IMR-90 (cell line): ENCODE measurements at regions not wholly inside any gene's neighbourhood (a gene's known extent, or its start where the extent isn't known, plus 50 kb on each side); places are given as distances from the start of the nearest gene placed in this dataset.

Experiments used
- ATAC-seq: fragments of 200-7000 bp; cut with Tn5 transposase; 2 replicates; pipeline ENCODE4 v1.9.1; 2020; ENCODE audit warnings: low read depth, mild to moderate bottlenecking, moderate library complexity
- BruUV-seq: library from RNA; stranded (reverse); fragments of 400-500 nt; replicated peaks from 2 replicates; lab custom pipeline; 2021; lab: Mats Ljungman, UMichigan
- CTCF ChIA-PET: fragments of 300-600 bp; formaldehyde crosslinking; extraction: SDS; loops from one replicate; lab custom pipeline; 2021; ENCODE audit warnings: antibody characterized with exemption; lab: Yijun Ruan, JAX
- POLR2A ChIA-PET: fragments of 300-600 bp; sonication (Branson Sonifier 250); formaldehyde crosslinking; loops from one replicate; lab custom pipeline; 2022; ENCODE audit warnings: antibody characterized with exemption; ENCODE audit not compliant: unreplicated experiment; lab: Charles Lee
- DNase-seq: peaks from one replicate; pipeline ENCODE4 v3.0.0; 2013
- H2AFZ ChIP-seq: replicated peaks from 2 replicates; pipeline ENCODE3; 2013; ENCODE audit warnings: low read length, mild to moderate bottlenecking; ENCODE audit not compliant: poor library complexity
- H2AK5ac ChIP-seq: 2 replicates; pipeline ENCODE4 v1.6.1; 2013; ENCODE audit warnings: low read depth, low read length, inconsistent platforms
- H2AK9ac ChIP-seq: replicated peaks from 2 replicates; pipeline ENCODE3; 2013; ENCODE audit warnings: mild to moderate bottlenecking, low read depth, low read length, moderate library complexity; ENCODE audit not compliant: poor library complexity
- H2BK120ac ChIP-seq: 2 replicates; pipeline ENCODE4 v1.6.1; 2013; ENCODE audit warnings: low read depth, low read length, inconsistent platforms
- H2BK15ac ChIP-seq: 3 replicates; pipeline ENCODE4 v1.6.1; 2013; ENCODE audit warnings: low read depth, low read length, inconsistent platforms
- H2BK20ac ChIP-seq: 2 replicates; pipeline ENCODE4 v1.6.1; 2013; ENCODE audit warnings: low read depth, mild to moderate bottlenecking, inconsistent platforms, low read length, moderate library complexity
- H2BK5ac ChIP-seq: 2 replicates; pipeline ENCODE4 v1.6.1; 2013; ENCODE audit warnings: mild to moderate bottlenecking, low read depth, low read length, inconsistent platforms; ENCODE audit not compliant: poor library complexity, severe bottlenecking
- H3K14ac ChIP-seq: replicated peaks from 2 replicates; pipeline ENCODE4 v1.6.1; 2013; ENCODE audit warnings: low read depth, low read length, inconsistent platforms
- H3K18ac ChIP-seq: 2 replicates; pipeline ENCODE4 v1.6.1; 2013; ENCODE audit warnings: low read depth, low read length, control low read depth
- H3K23ac ChIP-seq: 2 replicates; pipeline ENCODE4 v1.6.1; 2013; ENCODE audit warnings: low read depth, low read length, inconsistent platforms
- H3K27ac ChIP-seq: 2 replicates; pipeline ENCODE4 v1.5.1; 2013; ENCODE audit warnings: mild to moderate bottlenecking, control low read depth, low read length; ENCODE audit not compliant: insufficient read depth
- H3K27me3 ChIP-seq: 2 replicates; pipeline ENCODE4 v1.6.1; 2013; ENCODE audit warnings: low read length; ENCODE audit not compliant: control insufficient read depth, insufficient read depth
- H3K36me3 ChIP-seq: 2 replicates; pipeline ENCODE4 v1.6.1; 2013; ENCODE audit warnings: low read length, mixed read lengths; ENCODE audit not compliant: control insufficient read depth, insufficient read depth
- H3K4ac ChIP-seq: 2 replicates; pipeline ENCODE4 v1.6.1; 2013; ENCODE audit warnings: low read depth, low read length, inconsistent platforms
- H3K4me1 ChIP-seq: 2 replicates; pipeline ENCODE4 v1.6.1; 2013; ENCODE audit warnings: low read length, mixed read lengths; ENCODE audit not compliant: control insufficient read depth, insufficient read depth
- H3K4me2 ChIP-seq: 2 replicates; pipeline ENCODE4 v1.6.1; 2013; ENCODE audit warnings: low read depth, mild to moderate bottlenecking, control low read depth, low read length, moderate library complexity
- H3K4me3 ChIP-seq: 2 replicates; pipeline ENCODE4 v1.5.1; 2013; ENCODE audit warnings: low read depth, mild to moderate bottlenecking, control low read depth, low read length, moderate library complexity; ENCODE audit not compliant: insufficient read depth
- H3K56ac ChIP-seq: 2 replicates; pipeline ENCODE4 v1.6.1; 2013; ENCODE audit warnings: low read length, inconsistent platforms; ENCODE audit not compliant: insufficient read depth; ENCODE audit errors: extremely low read depth
- H3K79me1 ChIP-seq, 2 experiments: 2 replicates each; pipeline ENCODE4 v1.6.1; 2013; ENCODE audit warnings: low read length in 2 of 2, inconsistent platforms in 1 of 2, low read depth in 1 of 2
- H3K9ac ChIP-seq: 2 replicates; pipeline ENCODE4 v1.6.1; 2013; ENCODE audit warnings: low read depth, low read length, control low read depth
- H3K9me1 ChIP-seq: 2 replicates; pipeline ENCODE4 v1.6.1; 2013; ENCODE audit warnings: low read length, inconsistent platforms; ENCODE audit not compliant: insufficient read depth
- H3K9me3 ChIP-seq: 2 replicates; pipeline ENCODE4 v1.6.1; 2013; ENCODE audit warnings: low read length; ENCODE audit not compliant: control insufficient read depth, insufficient read depth
- H4K20me1 ChIP-seq: 2 replicates; pipeline ENCODE4 v1.6.1; 2013; ENCODE audit warnings: low read length, inconsistent platforms; ENCODE audit not compliant: insufficient read depth
- H4K5ac ChIP-seq: 2 replicates; pipeline ENCODE4 v1.6.1; 2013; ENCODE audit warnings: mild to moderate bottlenecking, low read depth, low read length, control low read depth
- H4K8ac ChIP-seq, 2 experiments: 2 replicates each; pipeline ENCODE4 v1.6.1; 2013; ENCODE audit warnings: low read depth in 2 of 2, low read length in 2 of 2, control low read depth in 1 of 2, inconsistent platforms in 1 of 2
- H4K91ac ChIP-seq: 2 replicates; pipeline ENCODE4 v1.6.1; 2013; ENCODE audit warnings: low read depth, low read length, inconsistent platforms; ENCODE audit not compliant: insufficient read depth
- CEBPB ChIP-seq: IDR thresholded peaks from 2 replicates; pipeline ENCODE4 v1.6.1; 2012; ENCODE audit warnings: low read depth, low read length, improper control_type of control experiment
- CHD1 ChIP-seq: IDR thresholded peaks from 2 replicates; pipeline ENCODE4 v1.6.1; 2012; ENCODE audit warnings: low read depth, low read length, improper control_type of control experiment
- ELK1 ChIP-seq: fragments of 150-350 bp; IDR thresholded peaks from 2 replicates; pipeline ENCODE4 v1.6.1; 2016; ENCODE audit warnings: low read depth, mild to moderate bottlenecking, low read length, moderate library complexity, borderline replicate concordance
- FOS ChIP-seq: fragments of 150-350 bp; IDR thresholded peaks from 2 replicates; pipeline ENCODE4 v1.6.1; 2016; ENCODE audit warnings: low read depth, low read length
- MAFK ChIP-seq: IDR thresholded peaks from 2 replicates; pipeline ENCODE4 v1.6.1; 2012; ENCODE audit warnings: low read depth, low read length, improper control_type of control experiment
- MXI1 ChIP-seq: IDR thresholded peaks from 2 replicates; pipeline ENCODE4 v1.6.1; 2012; ENCODE audit warnings: low read depth, mild to moderate bottlenecking, low read length, moderate library complexity, borderline replicate concordance
- NFE2L2 ChIP-seq: fragments of 150-350 bp; IDR thresholded peaks from 2 replicates; pipeline ENCODE4 v1.6.1; 2016; ENCODE audit warnings: low read depth, mild to moderate bottlenecking, low read length
- POLR2A ChIP-seq: IDR thresholded peaks from 2 replicates; pipeline ENCODE4 v1.6.1; 2012; ENCODE audit warnings: mild to moderate bottlenecking, low read depth, low read length
- RAD21 ChIP-seq: IDR thresholded peaks from 2 replicates; pipeline ENCODE4 v1.6.1; 2012; ENCODE audit warnings: low read length, improper control_type of control experiment
- RCOR1 ChIP-seq: IDR thresholded peaks from 2 replicates; pipeline ENCODE4 v1.6.1; 2012; ENCODE audit warnings: mild to moderate bottlenecking, low read length, improper control_type of control experiment; ENCODE audit not compliant: insufficient replicate concordance
- RFX5 ChIP-seq: IDR thresholded peaks from 2 replicates; pipeline ENCODE4 v1.8.0; 2012; ENCODE audit warnings: low read depth, mild to moderate bottlenecking, low read length, moderate library complexity
- SMC3 ChIP-seq: fragments of 150-350 bp; IDR thresholded peaks from 2 replicates; pipeline ENCODE4 v1.6.1; 2016; ENCODE audit warnings: low read depth, mild to moderate bottlenecking, antibody characterized with exemption, low read length, moderate library complexity
- WGBS, 2 experiments: methylation state at CpG; one replicate each; pipeline versions ENCODE4 v1.1.5 to v1.1.7; 2013; ENCODE audit warnings: missing lambda C conversion rate in 2 of 2; ENCODE audit not compliant: insufficient read length in 1 of 2; ENCODE audit errors: extremely low coverage in 2 of 2; 5-methylcytosine and 5-hydroxymethylcytosine counted together
- dilution Hi-C: fragments of 300-500 bp; cut with HindIII; formaldehyde crosslinking; loops from one replicate; pipeline ENCODE4 v1.14.3; 2018; ENCODE audit warnings: low sequenced_read_pairs; ENCODE audit not compliant: unreplicated experiment
- in situ Hi-C: fragments of 300-500 bp; cut with MboI; formaldehyde crosslinking; loops from 3 replicates; pipeline ENCODE4 v1.14.3; 2019; ENCODE audit warnings: low sequenced_read_pairs, inconsistent platforms, mixed read lengths
- intact Hi-C: fragments of 100-400 bp; cut with micrococcal nuclease; formaldehyde crosslinking; loops from 2 replicates; pipeline ENCODE4 v1.10.0; 2022
- TF ChIP-seq, protein P1 (sequence below): fragments of 150-350 bp; IDR thresholded peaks from 2 replicates; pipeline ENCODE4 v1.6.1; 2017; ENCODE audit warnings: mild to moderate bottlenecking, antibody characterized with exemption, low read length, low read depth
- TF ChIP-seq, protein P2 (sequence below): conservative IDR thresholded peaks from 2 replicates; pipeline ENCODE4 v1.5.1; 2012; ENCODE audit warnings: mild to moderate bottlenecking, low read depth, low read length, improper control_type of control experiment

GRCh38 chr5:112534067-112534583 is 115.0 kb upstream of the EPB41L4A start:
- dilution Hi-C loops (no loop called here), intact Hi-C loops (no loop called here), in situ Hi-C loops (no loop called here)
- Histone ChIP-seq H2AFZ (no peak overlapping the region), H3K36me3 (no peaks in the 10 kb centered on the region), H3K27ac (no peak overlapping the region), H4K91ac (no peak overlapping the region), H3K23ac (no peak overlapping the region), H2BK20ac (no peak overlapping the region), H3K18ac (no peak overlapping the region), H3K4me1 (no peaks in the 10 kb centered on the region), H2BK15ac (no peak overlapping the region), H2AK9ac (no peak overlapping the region), H4K20me1 (no peaks in the 10 kb centered on the region), H4K8ac (no peak overlapping the region), H3K4me2 (no peak overlapping the region), H3K9ac (no peak overlapping the region), H3K14ac (no peak overlapping the region), H3K4ac (no peak overlapping the region), H2BK5ac (no peak overlapping the region), H3K4me3 (no peak overlapping the region), H2BK120ac (no peak overlapping the region), H3K9me1 (no peaks in the 10 kb centered on the region), H3K56ac (no peak overlapping the region), H2AK5ac (no peak overlapping the region), H3K27me3 (peaks cover 2% of the 10 kb centered on the region; the same call in 1 of the 2 replicates), H4K5ac (no peak overlapping the region), H3K79me1 (no peaks in the 10 kb centered on the region), H3K9me3 (no peaks in the 10 kb centered on the region)
- ChIA-PET POLR2A (no interaction called here), CTCF (no interaction called here)
- no CpG with 5 or more reads among the region's 1 CpG for WGBS, 2 experiments
- TF ChIP-seq RFX5: no peak
- TF ChIP-seq RAD21: no peak
- TF ChIP-seq CHD1: no peak
- no peak for TF ChIP-seq MXI1
- no peak for TF ChIP-seq POLR2A
- TF ChIP-seq MAFK: no peak
- no peak for TF ChIP-seq FOS
- TF ChIP-seq RCOR1: no peak
- TF ChIP-seq NFE2L2: no peak
- no peak for TF ChIP-seq CEBPB
- TF ChIP-seq, protein P1, sequence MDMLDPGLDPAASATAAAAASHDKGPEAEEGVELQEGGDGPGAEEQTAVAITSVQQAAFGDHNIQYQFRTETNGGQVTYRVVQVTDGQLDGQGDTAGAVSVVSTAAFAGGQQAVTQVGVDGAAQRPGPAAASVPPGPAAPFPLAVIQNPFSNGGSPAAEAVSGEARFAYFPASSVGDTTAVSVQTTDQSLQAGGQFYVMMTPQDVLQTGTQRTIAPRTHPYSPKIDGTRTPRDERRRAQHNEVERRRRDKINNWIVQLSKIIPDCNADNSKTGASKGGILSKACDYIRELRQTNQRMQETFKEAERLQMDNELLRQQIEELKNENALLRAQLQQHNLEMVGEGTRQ: no peak
- TF ChIP-seq, protein P2, sequence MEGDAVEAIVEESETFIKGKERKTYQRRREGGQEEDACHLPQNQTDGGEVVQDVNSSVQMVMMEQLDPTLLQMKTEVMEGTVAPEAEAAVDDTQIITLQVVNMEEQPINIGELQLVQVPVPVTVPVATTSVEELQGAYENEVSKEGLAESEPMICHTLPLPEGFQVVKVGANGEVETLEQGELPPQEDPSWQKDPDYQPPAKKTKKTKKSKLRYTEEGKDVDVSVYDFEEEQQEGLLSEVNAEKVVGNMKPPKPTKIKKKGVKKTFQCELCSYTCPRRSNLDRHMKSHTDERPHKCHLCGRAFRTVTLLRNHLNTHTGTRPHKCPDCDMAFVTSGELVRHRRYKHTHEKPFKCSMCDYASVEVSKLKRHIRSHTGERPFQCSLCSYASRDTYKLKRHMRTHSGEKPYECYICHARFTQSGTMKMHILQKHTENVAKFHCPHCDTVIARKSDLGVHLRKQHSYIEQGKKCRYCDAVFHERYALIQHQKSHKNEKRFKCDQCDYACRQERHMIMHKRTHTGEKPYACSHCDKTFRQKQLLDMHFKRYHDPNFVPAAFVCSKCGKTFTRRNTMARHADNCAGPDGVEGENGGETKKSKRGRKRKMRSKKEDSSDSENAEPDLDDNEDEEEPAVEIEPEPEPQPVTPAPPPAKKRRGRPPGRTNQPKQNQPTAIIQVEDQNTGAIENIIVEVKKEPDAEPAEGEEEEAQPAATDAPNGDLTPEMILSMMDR: no peak
- TF ChIP-seq ELK1: no peak
- TF ChIP-seq SMC3: no peak
- ATAC-seq (no peak), DNase-seq (no peak)
- BruUV-seq: no TSS peak
